ENCODE measurements at regions not wholly inside any gene's neighbourhood (a gene's known extent, or its start where the extent isn't known, plus 50 kb on each side); places are given as distances from the start of the nearest gene placed in this dataset.

- no peak for TF ChIP-seq CTCF (IDR thresholded peaks at IDR 0.05)
- TF ChIP-seq POLR2A (IDR thresholded peaks at IDR 0.05), result no peak
- intact Hi-C loops (cut with DNase I; ENCODE audit: low total_unique reads), result no loop called here
- H3K4me3 ChIP-seq (ENCODE audit: low read depth, poor library complexity, severe bottlenecking), result no peak overlapping the region
- DNase-seq (ENCODE audit: low spot score in 2 of 2), result no peak
Observed at GRCh38 chr4:116588783-116589182, 496.6 kb downstream of the TRAM1L1 start.

DNA sequence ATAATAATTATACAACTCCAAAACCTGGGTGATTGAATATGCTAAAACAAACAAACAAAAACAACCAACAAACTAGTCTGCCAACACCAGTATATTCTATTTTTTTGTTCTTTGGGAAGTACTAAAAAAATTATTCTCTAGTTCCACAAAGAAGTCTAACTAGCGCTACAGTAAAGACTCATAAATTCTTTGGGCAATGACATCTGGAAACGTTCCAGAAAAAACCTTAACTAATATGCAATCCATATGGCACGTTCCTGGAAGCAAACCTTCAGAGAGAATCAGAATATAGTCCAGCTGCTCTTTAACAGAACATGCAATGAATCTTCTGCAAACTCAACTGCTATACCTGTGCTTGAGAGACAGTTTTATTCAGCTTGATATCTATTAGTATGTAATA is 500.1 kb downstream of the TRAM1L1 start:
- no peak overlapping the region for H3K4me3 ChIP-seq (ENCODE audit: low read depth, poor library complexity, severe bottlenecking)
- DNase-seq (ENCODE audit: low spot score in 2 of 2), result no peak
- intact Hi-C loops (cut with DNase I; ENCODE audit: low total_unique reads), result no loop called here
- TF ChIP-seq POLR2A (IDR thresholded peaks at IDR 0.05) (no peak), CTCF (IDR thresholded peaks at IDR 0.05) (no peak)
- WGBS, 2 donors, result 9 to 11% methylated on average over 3 of the region's 3 CpGs

GRCh38 chr4:116577321-116577720 is 508.1 kb downstream of the TRAM1L1 start:
- 44 to 57% methylated on average over 1 of the region's 1 CpG for WGBS, 2 donors
- intact Hi-C loops (cut with DNase I; ENCODE audit: low total_unique reads), result no loop called here
- H3K4me3 ChIP-seq (ENCODE audit: low read depth, poor library complexity, severe bottlenecking), result no peak overlapping the region
- TF ChIP-seq CTCF (IDR thresholded peaks at IDR 0.05) (no peak), POLR2A (IDR thresholded peaks at IDR 0.05) (no peak)
- no peak for DNase-seq (ENCODE audit: low spot score in 2 of 2)

DNA sequence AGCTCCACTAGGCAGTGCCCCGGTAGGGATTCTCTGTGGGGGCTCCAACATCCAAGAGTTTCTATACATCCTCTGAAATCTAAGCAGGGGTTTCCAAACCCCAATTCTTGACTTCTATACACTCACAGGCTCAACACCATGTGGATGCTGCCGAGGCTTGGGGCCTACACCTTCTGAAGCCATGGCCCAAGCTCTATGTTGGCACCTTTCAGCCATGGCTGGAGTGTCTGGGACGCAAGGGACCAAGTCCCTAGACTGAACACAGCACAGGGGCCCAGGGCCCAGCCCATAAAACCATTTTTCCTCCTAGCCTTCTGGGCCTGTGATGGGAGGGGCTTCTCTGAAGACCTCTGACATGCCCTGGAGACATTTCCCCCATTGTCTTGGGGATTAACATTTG is 511.8 kb downstream of the TRAM1L1 start:
- no peak for DNase-seq (ENCODE audit: low spot score in 2 of 2)
- H3K4me3 ChIP-seq (ENCODE audit: low read depth, poor library complexity, severe bottlenecking), result no peak overlapping the region
- intact Hi-C loops (cut with DNase I; ENCODE audit: low total_unique reads), result no loop called here
- 61 to 68% methylated on average over 3 of the region's 3 CpGs for WGBS, 2 donors
- TF ChIP-seq POLR2A (IDR thresholded peaks at IDR 0.05) (no peak), CTCF (IDR thresholded peaks at IDR 0.05) (no peak)

- no peak for DNase-seq (ENCODE audit: low spot score in 2 of 2)
- H3K4me3 ChIP-seq (ENCODE audit: low read depth, poor library complexity, severe bottlenecking), result no peak overlapping the region
- TF ChIP-seq CTCF (IDR thresholded peaks at IDR 0.05), result no peak
- TF ChIP-seq POLR2A (IDR thresholded peaks at IDR 0.05), result no peak
- intact Hi-C loops (cut with DNase I; ENCODE audit: low total_unique reads), result no loop called here
Observed at GRCh38 chr4:116561768-116562167, 523.6 kb downstream of the TRAM1L1 start.

GRCh38 chr4:116551806-116552205 is 533.6 kb downstream of the TRAM1L1 start:
- no peak overlapping the region for H3K4me3 ChIP-seq (ENCODE audit: low read depth, poor library complexity, severe bottlenecking)
- TF ChIP-seq POLR2A (IDR thresholded peaks at IDR 0.05) (no peak), CTCF (IDR thresholded peaks at IDR 0.05) (no peak)
- DNase-seq (ENCODE audit: low spot score in 2 of 2), result no peak
- intact Hi-C loops (cut with DNase I; ENCODE audit: low total_unique reads), result no loop called here
- 81 to 83% methylated on average over 1 of the region's 1 CpG for WGBS, 2 donors

Measured in lower leg skin (tissue), 4 donors.